HCT116 (cell line): ENCODE measurements at regions not wholly inside any gene's neighbourhood (a gene's known extent, or its start where the extent isn't known, plus 50 kb on each side); places are given as distances from the start of the nearest gene placed in this dataset.

Source experiments
- ATAC-seq: fragments of 200-7000 bp; cut with Tn5 transposase; 2 replicates; pipeline ENCODE4 v1.9.1; 2020; ENCODE audit warnings: mild to moderate bottlenecking, moderate library complexity
- BruUV-seq: library from RNA; stranded (reverse); fragments of 400-500 nt; replicated peaks from 2 replicates; lab custom pipeline; 2021; lab: Mats Ljungman, UMichigan
- CTCF ChIA-PET: fragments of 300-600 bp; sonication (Branson Sonifier 250); formaldehyde crosslinking; loops from one replicate; lab custom pipeline; 2021; ENCODE audit warnings: antibody characterized with exemption; lab: Charles Lee
- POLR2A ChIA-PET: fragments of 300-600, 350-600 bp; sonication (Branson Sonifier 250); formaldehyde crosslinking; loops from one replicate; lab custom pipeline; 2021; ENCODE audit warnings: antibody characterized with exemption; lab: Charles Lee
- RAD21 ChIA-PET, 2 experiments: fragments of 300-600 bp; sonication (Branson Sonifier 250); formaldehyde crosslinking; loops; one replicate each; lab custom pipeline; 2023; ENCODE audit warnings: low total read pairs in 2 of 2; ENCODE audit not compliant: uncharacterized antibody in 2 of 2, unreplicated experiment in 2 of 2, low non-redundant PET in 1 of 2; lab: Charles Lee
- DNase-seq: peaks from one replicate; pipeline ENCODE4 v3.0.0-alpha.2; 2010; ENCODE audit warnings: low read depth, low spot score
- H2AFZ ChIP-seq: fragments of 200-600 bp; shearing (Covaris generic), sonication (generic); 2 replicates; pipeline ENCODE4 v1.6.1; 2017; ENCODE audit warnings: low read depth, mixed run types, mixed read lengths, antibody characterized with exemption, low read length; ENCODE audit not compliant: poor library complexity, severe bottlenecking
- H3K27ac ChIP-seq: 2 replicates; pipeline ENCODE4 v1.5.1; 2012; ENCODE audit warnings: low read depth, low read length
- H3K27me3 ChIP-seq: fragments of 200-600 bp; sonication (generic); 2 replicates; pipeline ENCODE4 v1.6.1; 2016; ENCODE audit warnings: mixed run types, low read length, mixed read lengths; ENCODE audit not compliant: insufficient read depth
- H3K36me3 ChIP-seq, 2 experiments: fragments of 200-500 bp in 1 of 2; fragments of 200-600 bp in 1 of 2; sonication (Bioruptor generic) in 1 of 2; sonication (generic) in 1 of 2; 2 replicates each; pipeline versions ENCODE4 v1.5.1 to v1.6.1; 2014 to 2016; ENCODE audit warnings: low read length in 2 of 2, inconsistent platforms in 1 of 2, mixed read lengths in 1 of 2, mixed run types in 1 of 2; ENCODE audit not compliant: insufficient read depth in 2 of 2, control insufficient read depth in 1 of 2
- H3K4me1 ChIP-seq, 2 experiments: fragments of 200-600 bp in 1 of 2; sonication (generic) in 1 of 2; 2 replicates each; pipeline versions ENCODE4 v1.5.1 to v1.6.1; 2012 to 2017; ENCODE audit warnings: low read length in 2 of 2, inconsistent platforms in 1 of 2, mild to moderate bottlenecking in 1 of 2, mixed read lengths in 1 of 2, mixed run types in 1 of 2, moderate library complexity in 1 of 2; ENCODE audit not compliant: insufficient read depth in 2 of 2, control insufficient read depth in 1 of 2
- H3K4me2 ChIP-seq: fragments of 200-600 bp; sonication (generic); 2 replicates; pipeline ENCODE4 v1.6.1; 2017; ENCODE audit warnings: mixed run types, low read length, mixed read lengths
- H3K4me3 ChIP-seq, 2 experiments: fragments of 200-600 bp in 1 of 2; sonication (generic) in 1 of 2; replicated peaks in 1 of 2; 2 replicates each; pipeline ENCODE4 v1.5.1; 2011 to 2016; ENCODE audit warnings: low read length in 2 of 2, control low read depth in 1 of 2, low read depth in 1 of 2, mild to moderate bottlenecking in 1 of 2, mixed read lengths in 1 of 2, mixed run types in 1 of 2
- H3K79me2 ChIP-seq: fragments of 200-600 bp; sonication (generic); 2 replicates; pipeline ENCODE4 v1.6.1; 2017; ENCODE audit warnings: mild to moderate bottlenecking, mixed run types, low read length, moderate library complexity, mixed read lengths; ENCODE audit not compliant: insufficient read depth
- H3K9ac ChIP-seq: fragments of 200-600 bp; sonication (generic); 2 replicates; pipeline ENCODE4 v1.6.1; 2016; ENCODE audit warnings: low read length, mixed read lengths
- H3K9me2 ChIP-seq: fragments of 200-600 bp; sonication (generic), shearing (Covaris generic); 2 replicates; pipeline ENCODE4 v1.6.1; 2017; ENCODE audit warnings: mixed run types, mild to moderate bottlenecking, moderate library complexity; ENCODE audit not compliant: insufficient read depth
- H3K9me3 ChIP-seq, 2 experiments: fragments of 200-500 bp in 1 of 2; fragments of 200-600 bp in 1 of 2; sonication (Bioruptor generic) in 1 of 2; sonication (generic) in 1 of 2; 2 replicates each; pipeline ENCODE4 v1.6.1; 2014 to 2017; ENCODE audit warnings: low read length in 2 of 2, mixed read lengths in 2 of 2, inconsistent platforms in 1 of 2, low read depth in 1 of 2, mild to moderate bottlenecking in 1 of 2, mixed run types in 1 of 2, moderate library complexity in 1 of 2; ENCODE audit not compliant: control insufficient read depth in 1 of 2, insufficient read depth in 1 of 2
- H4K20me1 ChIP-seq: fragments of 200-600 bp; sonication (generic), shearing (Covaris generic); 2 replicates; pipeline ENCODE4 v1.6.1; 2017; ENCODE audit warnings: mixed run types, mild to moderate bottlenecking, moderate library complexity; ENCODE audit not compliant: insufficient read depth
- CBX3 ChIP-seq: IDR thresholded peaks from 2 replicates; pipeline ENCODE4 v1.6.1; 2012; ENCODE audit warnings: low read depth
- CEBPB ChIP-seq: IDR thresholded peaks from 2 replicates; pipeline ENCODE4 v1.6.1; 2012; ENCODE audit warnings: low read depth
- EGR1 ChIP-seq: IDR thresholded peaks from 2 replicates; pipeline ENCODE4 v1.6.1; 2012; ENCODE audit warnings: low read depth
- ELF1 ChIP-seq: IDR thresholded peaks from 2 replicates; pipeline ENCODE4 v1.6.1; 2012; ENCODE audit warnings: low read depth, borderline replicate concordance
- EZH2 ChIP-seq: fragments of 200-600 bp; sonication (generic); IDR thresholded peaks from 2 replicates; pipeline ENCODE4 v1.6.1; 2017; ENCODE audit warnings: antibody characterized with exemption, mixed run types
- EZH2phosphoT487 ChIP-seq: fragments of 200-600 bp; IDR thresholded peaks from 2 replicates; pipeline ENCODE4 v1.6.1; 2018; ENCODE audit warnings: antibody characterized with exemption, borderline replicate concordance
- POLR2A ChIP-seq: IDR thresholded peaks from 2 replicates; pipeline ENCODE4 v1.7.0; 2011; ENCODE audit warnings: borderline replicate concordance; ENCODE audit not compliant: insufficient read depth, insufficient read length; ENCODE audit errors: extremely low read depth
- POLR2AphosphoS5 ChIP-seq: IDR thresholded peaks from 2 replicates; pipeline ENCODE4 v1.6.1; 2011; ENCODE audit warnings: mild to moderate bottlenecking, low read depth, low read length, moderate library complexity
- REST ChIP-seq: IDR thresholded peaks from 2 replicates; pipeline ENCODE4 v1.6.1; 2012; ENCODE audit warnings: low read depth
- ZBTB33 ChIP-seq: IDR thresholded peaks from 2 replicates; pipeline ENCODE4 v1.6.1; 2011; ENCODE audit warnings: mild to moderate bottlenecking, low read length, moderate library complexity; ENCODE audit not compliant: insufficient replicate concordance; ENCODE audit errors: extremely low read depth
- ZFX ChIP-seq: fragments of 450-650 bp; IDR thresholded peaks from 2 replicates; pipeline ENCODE4 v1.6.1; 2017
- intact Hi-C: fragments of 100-400 bp; cut with micrococcal nuclease; formaldehyde crosslinking; loops from 2 replicates; pipeline ENCODE4 v1.10.0; 2022
- TF ChIP-seq, protein P1 (sequence below): IDR thresholded peaks from 2 replicates; pipeline ENCODE4 v1.6.1; 2012

DNA sequence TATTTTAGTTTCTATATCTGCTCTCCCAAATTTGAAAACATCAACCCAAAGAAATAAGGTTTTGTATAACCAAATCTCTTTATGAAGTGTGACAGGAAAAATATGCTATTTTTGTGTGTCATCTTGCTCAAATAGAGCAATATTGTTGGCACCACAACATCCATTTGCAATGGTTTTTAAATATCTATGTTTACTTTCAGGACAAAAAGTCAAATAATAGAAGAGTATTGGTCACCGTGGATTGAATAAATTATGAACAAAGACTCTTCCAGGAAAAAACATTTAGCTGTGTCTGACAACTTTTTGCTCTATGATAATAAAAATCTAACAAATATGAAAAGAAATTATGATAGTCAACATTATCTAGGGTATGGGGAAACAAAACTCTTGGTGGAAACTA, 439.2 kb downstream of the BTG1 start (continued):
- no peak for TF ChIP-seq EZH2phosphoT487

DNA sequence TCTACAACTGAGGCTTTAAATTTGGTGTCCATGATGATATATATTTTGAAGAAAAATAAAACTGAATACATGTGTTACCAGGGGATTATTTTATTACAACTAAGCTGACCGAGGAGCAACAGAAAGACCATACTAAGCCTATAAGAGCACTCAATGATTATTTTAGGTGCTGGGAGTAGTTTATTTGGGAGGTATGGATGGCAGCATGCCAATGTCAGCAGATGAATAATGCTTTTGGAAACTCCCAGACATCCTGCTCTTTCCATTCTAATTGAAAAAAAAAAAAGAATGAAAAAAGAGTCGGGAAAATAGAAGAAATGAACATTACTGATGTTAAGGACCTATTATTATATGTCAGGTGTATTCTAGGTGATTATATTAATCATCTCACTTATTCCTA, 441.2 kb downstream of the BTG1 start:
- ATAC-seq, result no peak
- RAD21 ChIA-PET, result no interaction called here
- CTCF ChIA-PET, result no interaction called here
- no TSS peak for BruUV-seq
- H2AFZ ChIP-seq, result no peak overlapping the region
- H3K9ac ChIP-seq, result no peak overlapping the region
- H3K27me3 ChIP-seq, result no peaks in the 10 kb centered on the region
- H3K27ac ChIP-seq, result no peak overlapping the region
- TF ChIP-seq POLR2A (no peak), ELF1 (no peak), CBX3 (no peak), CEBPB (no peak), ZFX (no peak), POLR2AphosphoS5 (no peak), EZH2phosphoT487 (no peak), ZBTB33 (no peak), EGR1 (no peak), REST (no peak), EZH2 (no peak)
- TF ChIP-seq, protein P1, sequence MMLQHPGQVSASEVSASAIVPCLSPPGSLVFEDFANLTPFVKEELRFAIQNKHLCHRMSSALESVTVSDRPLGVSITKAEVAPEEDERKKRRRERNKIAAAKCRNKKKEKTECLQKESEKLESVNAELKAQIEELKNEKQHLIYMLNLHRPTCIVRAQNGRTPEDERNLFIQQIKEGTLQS, result no peak
- no peak for DNase-seq
- H3K4me3 ChIP-seq, result no peak overlapping the region
- no peaks in the 10 kb centered on the region for H4K20me1 ChIP-seq
- no peaks in the 10 kb centered on the region for H3K79me2 ChIP-seq
- H3K4me2 ChIP-seq, result no peak overlapping the region
- no peaks in the 10 kb centered on the region for H3K4me1 ChIP-seq
- H3K9me3 ChIP-seq, result no peaks in the 10 kb centered on the region
- H3K9me2 ChIP-seq, result no peaks in the 10 kb centered on the region
- intact Hi-C loops, result no loop called here
- H3K36me3 ChIP-seq, result no peaks in the 10 kb centered on the region
- POLR2A ChIA-PET, result no interaction called here
